ENCODE measurements at regions not wholly inside any gene's neighbourhood (a gene's known extent, or its start where the extent isn't known, plus 50 kb on each side); places are given as distances from the start of the nearest gene placed in this dataset.

DNA sequence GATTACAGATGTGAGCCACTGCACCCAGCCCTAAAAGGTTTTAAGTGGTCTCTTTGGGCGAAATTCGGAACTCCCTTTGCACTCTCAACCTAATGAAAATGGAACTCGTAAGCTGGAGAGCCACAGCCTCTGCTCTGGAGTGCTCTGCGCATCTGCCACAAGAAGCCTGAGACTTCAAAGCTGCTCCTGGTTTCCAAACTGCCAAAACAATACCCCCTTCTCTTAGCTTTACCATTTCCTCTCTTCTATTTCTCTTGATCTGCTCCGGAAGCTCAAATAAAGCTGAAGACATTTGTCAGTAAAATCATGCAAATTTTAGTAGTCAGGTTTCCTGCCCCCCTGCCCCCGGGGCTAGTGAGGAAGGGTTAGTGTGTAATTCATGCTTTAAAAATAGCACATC, 312.7 kb downstream of the MFSD1 start:
- H3K9ac ChIP-seq (ENCODE audit: low read length): no peak overlapping the region

DNA sequence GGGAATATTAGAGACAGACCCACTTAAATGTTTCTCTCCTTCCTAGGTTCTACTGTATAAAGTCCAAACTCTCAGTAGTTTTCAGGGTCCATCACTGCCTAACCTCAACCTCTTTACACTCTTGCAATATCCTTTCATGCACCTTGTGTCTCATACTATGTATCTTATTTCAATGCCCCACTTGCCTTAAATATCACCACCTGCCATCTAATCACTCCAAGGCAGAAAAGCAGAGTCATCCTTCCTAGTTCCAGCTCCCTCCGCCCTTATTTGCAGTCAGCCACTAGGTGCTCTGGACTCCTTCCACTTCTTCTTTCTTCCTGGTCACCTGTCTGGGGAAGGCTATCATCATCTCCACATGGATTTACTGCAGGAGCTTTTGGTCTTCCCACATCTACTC, 322.0 kb downstream of the MFSD1 start:
- Histone ChIP-seq H3K79me2 (ENCODE audit: insufficient read depth, low read length) (no peaks in the 10 kb centered on the region), H3K36me3 (ENCODE audit: low read length) (no peaks in the 10 kb centered on the region), H3K27me3 (ENCODE audit: low read length) (no peaks in the 10 kb centered on the region), H3K27ac (ENCODE audit: low read depth, low read length) (no peak overlapping the region), H3F3A (ENCODE audit: insufficient read depth) (no peaks in the 10 kb centered on the region), H3K4me2 (ENCODE audit: low read depth, low read length, poor library complexity, severe bottlenecking) (no peak overlapping the region), H3K9ac (ENCODE audit: low read length) (no peak overlapping the region), H3K9me2 (replicated peaks; ENCODE audit: insufficient read depth, low read length) (no peaks in the 10 kb centered on the region), H3K4me3 (ENCODE audit: insufficient read depth, low read length, poor library complexity, severe bottlenecking) (no peak overlapping the region), H3K9me3 (ENCODE audit: insufficient read depth, low read length) (no peaks in the 10 kb centered on the region), H2AFZ (ENCODE audit: low read depth, low read length, severe bottlenecking) (no peak overlapping the region), H4K20me1 (ENCODE audit: low read depth, low read length) (no peaks in the 10 kb centered on the region)
- TF ChIP-seq CTCF (IDR thresholded peaks at IDR 0.05; ENCODE audit: insufficient read depth, low read length, poor library complexity, severe bottlenecking): no peak
- no peak for TF ChIP-seq EZH2phosphoT487 (conservative IDR thresholded peaks at IDR 0.05; ENCODE audit: low read length)

More for the DNA sequence above, 312.7 kb downstream of the MFSD1 start:
- no peaks in the 10 kb centered on the region for H3K9me2 ChIP-seq (replicated peaks; ENCODE audit: insufficient read depth, low read length)
- no peaks in the 10 kb centered on the region for H3K36me3 ChIP-seq (ENCODE audit: low read length)
- H3K79me2 ChIP-seq (ENCODE audit: insufficient read depth, low read length): no peaks in the 10 kb centered on the region
- H3K4me2 ChIP-seq (ENCODE audit: low read depth, low read length, poor library complexity, severe bottlenecking): no peak overlapping the region
- no peak overlapping the region for H2AFZ ChIP-seq (ENCODE audit: low read depth, low read length, severe bottlenecking)
- no peak overlapping the region for H3K27ac ChIP-seq (ENCODE audit: low read depth, low read length)
- H3F3A ChIP-seq (ENCODE audit: insufficient read depth): no peaks in the 10 kb centered on the region
- TF ChIP-seq EZH2phosphoT487 (conservative IDR thresholded peaks at IDR 0.05; ENCODE audit: low read length): no peak
- no peak for TF ChIP-seq CTCF (IDR thresholded peaks at IDR 0.05; ENCODE audit: insufficient read depth, low read length, poor library complexity, severe bottlenecking)
- no peaks in the 10 kb centered on the region for H4K20me1 ChIP-seq (ENCODE audit: low read depth, low read length)
- H3K4me3 ChIP-seq (ENCODE audit: insufficient read depth, low read length, poor library complexity, severe bottlenecking): no peak overlapping the region
- no peaks in the 10 kb centered on the region for H3K9me3 ChIP-seq (ENCODE audit: insufficient read depth, low read length)
- no peaks in the 10 kb centered on the region for H3K27me3 ChIP-seq (ENCODE audit: low read length)

DNA sequence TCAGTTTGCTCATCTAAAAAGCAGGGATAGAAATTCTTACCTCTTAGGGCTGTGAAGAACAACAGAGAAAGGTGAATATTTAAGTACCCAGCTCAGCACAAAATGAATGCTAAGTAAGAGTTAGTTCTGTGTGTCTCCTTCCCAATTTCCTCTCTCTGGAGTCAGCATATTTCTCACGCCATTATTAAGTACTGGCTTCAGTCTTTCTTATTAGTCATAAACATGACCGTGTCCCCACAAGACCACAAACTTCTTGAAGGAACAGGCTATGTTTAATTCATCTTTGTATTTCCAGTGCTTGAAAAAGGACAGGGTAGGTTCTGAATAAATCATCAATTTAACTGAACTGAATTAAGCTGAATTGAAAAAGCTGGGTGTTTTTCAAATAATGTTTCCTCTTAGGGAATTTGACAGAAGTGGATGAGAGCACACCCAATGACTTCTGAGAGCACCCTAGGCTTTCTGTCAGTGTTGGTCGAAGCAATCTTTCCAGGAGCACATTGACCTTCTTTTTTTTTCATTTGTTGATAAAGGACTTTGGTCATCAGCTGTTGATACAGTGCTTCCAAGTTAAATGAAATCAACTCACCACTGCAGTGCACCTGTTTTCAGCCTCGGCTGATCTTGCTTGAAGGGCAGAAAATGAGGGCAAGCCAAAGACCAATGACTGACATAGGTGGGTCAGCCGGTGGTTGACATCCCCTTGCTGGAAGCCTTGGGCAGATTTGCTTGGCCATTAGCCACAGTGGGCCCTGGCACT, 324.6 kb downstream of the MFSD1 start:
- Histone ChIP-seq H3K27ac (ENCODE audit: low read depth, low read length) (no peak overlapping the region), H3K4me2 (ENCODE audit: low read depth, low read length, poor library complexity, severe bottlenecking) (no peak overlapping the region), H3K9me2 (replicated peaks; ENCODE audit: insufficient read depth, low read length) (no peaks in the 10 kb centered on the region), H3K79me2 (ENCODE audit: insufficient read depth, low read length) (no peaks in the 10 kb centered on the region), H4K20me1 (ENCODE audit: low read depth, low read length) (no peaks in the 10 kb centered on the region), H3K4me3 (ENCODE audit: insufficient read depth, low read length, poor library complexity, severe bottlenecking) (no peak overlapping the region), H3K27me3 (ENCODE audit: low read length) (no peaks in the 10 kb centered on the region), H3F3A (ENCODE audit: insufficient read depth) (no peaks in the 10 kb centered on the region), H2AFZ (ENCODE audit: low read depth, low read length, severe bottlenecking) (no peak overlapping the region), H3K9ac (ENCODE audit: low read length) (no peak overlapping the region), H3K9me3 (ENCODE audit: insufficient read depth, low read length) (no peaks in the 10 kb centered on the region), H3K36me3 (ENCODE audit: low read length) (no peaks in the 10 kb centered on the region)
- TF ChIP-seq CTCF (IDR thresholded peaks at IDR 0.05; ENCODE audit: insufficient read depth, low read length, poor library complexity, severe bottlenecking) (no peak), EZH2phosphoT487 (conservative IDR thresholded peaks at IDR 0.05; ENCODE audit: low read length) (no peak)

All from SU-DHL-6 (cell line).